Smooth muscle cell (in vitro differentiated cells): ENCODE measurements at regions not wholly inside any gene's neighbourhood (a gene's known extent, or its start where the extent isn't known, plus 50 kb on each side); places are given as distances from the start of the nearest gene placed in this dataset.

Experiments
- DNase-seq: peaks from one replicate; lab custom pipeline; 2025; ENCODE audit not compliant: unreplicated experiment; lab: John Stamatoyannopoulos, UW
- H2AFZ ChIP-seq: fragments of 200-600 bp; sonication (generic); 2 replicates; pipeline ENCODE4 v1.6.0; 2016; ENCODE audit warnings: antibody characterized with exemption, low read depth, mild to moderate bottlenecking
- H3F3A ChIP-seq: fragments of 200-600 bp; sonication (generic); 2 replicates; pipeline ENCODE4 v1.6.0; 2017; ENCODE audit warnings: antibody characterized with exemption, low read depth
- H3K27ac ChIP-seq: fragments of 200-600 bp; sonication (generic); 2 replicates; pipeline ENCODE4 v1.5.1; 2016; ENCODE audit warnings: low read depth, mild to moderate bottlenecking
- H3K27me3 ChIP-seq: fragments of 200-600 bp; sonication (generic); 2 replicates; pipeline ENCODE4 v1.6.1; 2016; ENCODE audit warnings: low read depth, mild to moderate bottlenecking
- H3K36me3 ChIP-seq: fragments of 200-600 bp; sonication (generic); 2 replicates; pipeline ENCODE4 v1.5.1; 2016; ENCODE audit warnings: low read depth
- H3K4me1 ChIP-seq: fragments of 200-600 bp; sonication (generic); 2 replicates; pipeline ENCODE4 v1.5.1; 2016; ENCODE audit warnings: low read depth
- H3K4me2 ChIP-seq: fragments of 200-600 bp; sonication (generic); 2 replicates; pipeline ENCODE4 v1.6.0; 2016; ENCODE audit warnings: mild to moderate bottlenecking
- H3K4me3 ChIP-seq: fragments of 200-600 bp; sonication (generic); 2 replicates; pipeline ENCODE4 v1.5.1; 2016; ENCODE audit warnings: mild to moderate bottlenecking
- H3K79me2 ChIP-seq: fragments of 200-600 bp; sonication (generic); 2 replicates; pipeline ENCODE4 v1.6.0; 2016; ENCODE audit warnings: low read depth, mild to moderate bottlenecking
- H3K9ac ChIP-seq: fragments of 200-600 bp; sonication (generic); 2 replicates; pipeline ENCODE4 v1.6.0; 2016; ENCODE audit warnings: low read depth
- H3K9me3 ChIP-seq: fragments of 200-600 bp; sonication (generic); replicated peaks from 2 replicates; pipeline ENCODE4 v1.5.1; 2016; ENCODE audit warnings: low read depth
- H4K20me1 ChIP-seq: fragments of 200-600 bp; sonication (generic); 2 replicates; pipeline ENCODE4 v1.6.0; 2016; ENCODE audit warnings: low read depth
- CTCF ChIP-seq: fragments of 200-600 bp; sonication (generic); IDR thresholded peaks from 2 replicates; pipeline ENCODE4 v1.5.1; 2017; ENCODE audit warnings: borderline replicate concordance, mild to moderate bottlenecking, antibody characterized with exemption; ENCODE audit not compliant: insufficient read depth, poor library complexity, severe bottlenecking
- WGBS: methylation state at CpG from one replicate; pipeline ENCODE4 v1.1.7; 2016; ENCODE audit warnings: low lambda C conversion rate; 5-methylcytosine and 5-hydroxymethylcytosine counted together

- H3K27ac ChIP-seq = peak overlapping the region; percentile 82
- no peak overlapping the region for H3K4me3 ChIP-seq
- no peaks in the 10 kb centered on the region for H4K20me1 ChIP-seq
- H3K9ac ChIP-seq = peak overlapping the region; percentile 44
- H3K79me2 ChIP-seq = no peaks in the 10 kb centered on the region
- no peaks in the 10 kb centered on the region for H3K27me3 ChIP-seq
- WGBS = 7% methylated on average over 12 of the region's 12 CpGs
- peak overlapping the region; percentile 48 for H3K4me2 ChIP-seq
- peak; percentile 85 for TF ChIP-seq CTCF
- peaks cover 3% of the 10 kb centered on the region for H3K4me1 ChIP-seq
- H3K9me3 ChIP-seq = no peaks in the 10 kb centered on the region
- no peaks in the 10 kb centered on the region for H3K36me3 ChIP-seq
- no peak for DNase-seq
- H2AFZ ChIP-seq = peak overlapping the region; percentile 61
- H3F3A ChIP-seq = no peaks in the 10 kb centered on the region
Observed at GRCh38 chr1:209190591-209191261, 392.8 kb upstream of the CAMK1G start.

- 68% methylated on average over 1 of the region's 1 CpG for WGBS
- H3K9me3 ChIP-seq = no peaks in the 10 kb centered on the region
- H3F3A ChIP-seq = no peaks in the 10 kb centered on the region
- H2AFZ ChIP-seq = peak overlapping the region; percentile 3
- no peaks in the 10 kb centered on the region for H4K20me1 ChIP-seq
- peaks cover 3% of the 10 kb centered on the region for H3K4me1 ChIP-seq
- H3K27ac ChIP-seq = peak overlapping the region; percentile 82
- TF ChIP-seq CTCF = no peak
- peak overlapping the region; percentile 25 for H3K4me2 ChIP-seq
- no peak overlapping the region for H3K4me3 ChIP-seq
- H3K36me3 ChIP-seq = no peaks in the 10 kb centered on the region
- no peaks in the 10 kb centered on the region for H3K79me2 ChIP-seq
- peak overlapping the region; percentile 44 for H3K9ac ChIP-seq
- H3K27me3 ChIP-seq = no peaks in the 10 kb centered on the region
- no peak for DNase-seq
Observed at GRCh38 chr1:209191262-209191634, 392.3 kb upstream of the CAMK1G start.

- no peak overlapping the region for H3K27ac ChIP-seq
- no peak overlapping the region for H3K4me3 ChIP-seq
- H3F3A ChIP-seq = no peaks in the 10 kb centered on the region
- no peak overlapping the region for H3K4me2 ChIP-seq
- H3K4me1 ChIP-seq = peaks cover 13% of the 10 kb centered on the region
- H3K9me3 ChIP-seq = no peaks in the 10 kb centered on the region
- H3K9ac ChIP-seq = no peak overlapping the region
- no peak for DNase-seq
- TF ChIP-seq CTCF = no peak
- H2AFZ ChIP-seq = no peak overlapping the region
- H3K27me3 ChIP-seq = no peaks in the 10 kb centered on the region
- no peaks in the 10 kb centered on the region for H3K79me2 ChIP-seq
- no peaks in the 10 kb centered on the region for H4K20me1 ChIP-seq
- no peaks in the 10 kb centered on the region for H3K36me3 ChIP-seq
Observed at GRCh38 chr1:209196140-209196539, 387.4 kb upstream of the CAMK1G start.

- H3K79me2 ChIP-seq = no peaks in the 10 kb centered on the region
- H2AFZ ChIP-seq = no peak overlapping the region
- peaks cover 13% of the 10 kb centered on the region for H3K4me1 ChIP-seq
- H3K4me2 ChIP-seq = no peak overlapping the region
- no peaks in the 10 kb centered on the region for H4K20me1 ChIP-seq
- no peaks in the 10 kb centered on the region for H3K9me3 ChIP-seq
- H3K4me3 ChIP-seq = no peak overlapping the region
- no peak for DNase-seq
- no peak for TF ChIP-seq CTCF
- no peak overlapping the region for H3K9ac ChIP-seq
- 51% methylated on average over 12 of the region's 12 CpGs for WGBS
- H3K27me3 ChIP-seq = no peaks in the 10 kb centered on the region
- H3F3A ChIP-seq = no peaks in the 10 kb centered on the region
- H3K36me3 ChIP-seq = no peaks in the 10 kb centered on the region
- no peak overlapping the region for H3K27ac ChIP-seq
Observed at GRCh38 chr1:209198961-209199750, 384.4 kb upstream of the CAMK1G start.
